Erythroblast (primary cell): ENCODE measurements at regions not wholly inside any gene's neighbourhood (a gene's known extent, or its start where the extent isn't known, plus 50 kb on each side); places are given as distances from the start of the nearest gene placed in this dataset.

Experiments used
- GATA1 ChIP-seq: IDR thresholded peaks from 2 replicates; pipeline ENCODE4 v1.6.1; 2011; ENCODE audit warnings: low read depth, mild to moderate bottlenecking, control low read depth, low read length, moderate library complexity
- POLR2A ChIP-seq: IDR thresholded peaks from 2 replicates; pipeline ENCODE4 v1.6.1; 2011; ENCODE audit warnings: mild to moderate bottlenecking, low read length

DNA sequence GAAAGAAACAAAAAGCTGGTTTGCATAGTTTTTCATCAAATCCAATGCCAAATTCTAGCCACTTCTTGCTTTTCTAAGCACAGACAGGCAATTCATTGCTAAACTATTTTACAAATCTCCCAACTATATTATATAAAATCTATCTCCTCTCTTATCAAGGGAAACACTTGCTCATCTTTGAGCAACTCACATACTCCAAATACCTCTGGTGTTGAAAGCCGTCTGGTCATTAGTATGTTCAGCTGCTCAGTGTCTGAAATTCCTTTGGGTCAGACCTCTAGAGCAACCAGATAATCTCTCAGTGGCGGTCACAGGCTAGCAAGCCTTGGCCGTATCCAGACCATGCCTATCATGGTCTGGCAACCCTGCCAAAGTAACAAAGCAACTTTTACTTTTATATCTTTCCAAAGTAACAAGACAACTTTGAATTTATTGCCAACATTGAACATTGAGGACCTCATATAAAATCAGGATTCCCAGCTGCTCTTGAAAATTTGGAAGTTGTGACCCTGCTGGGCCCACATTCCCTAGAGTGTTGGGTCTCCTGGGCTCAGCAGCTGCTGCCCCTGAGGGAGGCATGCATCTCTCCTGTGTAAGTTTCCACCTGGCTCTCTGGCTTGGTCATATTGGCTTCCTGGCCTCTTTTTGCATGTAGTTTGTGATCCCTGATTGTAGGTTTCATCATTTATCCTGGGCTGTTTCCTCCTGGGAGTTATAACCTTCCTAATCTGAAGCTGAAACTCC, 56.8 kb upstream of the LANCL2 start:
- TF ChIP-seq POLR2A (no peak), GATA1 (no peak)
